Activated T-helper 1 cell treated with anti-CD3 and anti-CD28 coated beads, Interleukin-12 subunit alpha, Interleukin-12 subunit beta, Interleukin-2, Interleukin-4 antibody, amounts not matched to agents 30 ng/mL and 10 ng/mL and 1 ng/mL, durations not matched to agents 14 hours and 24 hours and 36 hours (primary cell): ENCODE measurements at regions not wholly inside any gene's neighbourhood (a gene's known extent, or its start where the extent isn't known, plus 50 kb on each side); places are given as distances from the start of the nearest gene placed in this dataset.
A peak's percentile ranks its signal among the peaks of the same experiment; 100 is the strongest.

Source experiments
- DNase-seq: peaks from one replicate; pipeline ENCODE4 v3.0.0; 2021; ENCODE audit warnings: low spot score
- H3K27ac Mint-ChIP-seq: one replicate; pipeline ENCODE4 v1.8.0; 2021; ENCODE audit warnings: mild to moderate bottlenecking, mixed read lengths
- H3K27me3 Mint-ChIP-seq: one replicate; pipeline ENCODE4 v1.8.0; 2022; ENCODE audit warnings: mild to moderate bottlenecking, moderate library complexity, mixed read lengths; ENCODE audit not compliant: insufficient read depth
- H3K36me3 Mint-ChIP-seq: one replicate; pipeline ENCODE4 v1.8.0; 2021; ENCODE audit warnings: low read depth, mixed read lengths
- H3K4me1 Mint-ChIP-seq: one replicate; pipeline ENCODE4 v1.8.0; 2021; ENCODE audit warnings: low read depth, mixed read lengths
- H3K4me3 Mint-ChIP-seq: one replicate; pipeline ENCODE4 v1.8.0; 2021; ENCODE audit warnings: mild to moderate bottlenecking, moderate library complexity, mixed read lengths
- H3K9me3 Mint-ChIP-seq: one replicate; pipeline ENCODE4 v1.8.0; 2021; ENCODE audit warnings: mixed read lengths
- intact Hi-C: fragments of 100-400 bp; cut with micrococcal nuclease; formaldehyde crosslinking; loops from one replicate; pipeline ENCODE4 v1.15.1; 2024

DNA sequence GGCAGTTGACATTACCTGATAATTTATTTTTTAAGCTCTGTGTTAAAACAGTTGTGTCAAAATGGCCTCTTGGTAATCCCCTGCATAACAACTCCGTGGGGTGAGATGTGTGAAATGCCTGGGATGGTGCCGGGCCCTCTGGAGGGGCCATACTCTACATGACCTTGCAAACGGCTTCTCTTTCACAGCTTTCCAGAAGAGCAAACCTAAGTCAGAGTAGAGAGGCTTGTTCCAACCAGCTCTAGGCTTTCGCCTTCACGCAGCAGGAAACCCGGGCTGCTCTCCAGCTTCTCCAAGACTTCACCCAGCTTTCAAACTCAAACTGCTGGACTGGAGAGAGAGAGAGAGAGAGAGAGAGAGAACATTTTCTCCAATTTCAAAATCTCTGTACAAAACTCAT, 120.1 kb downstream of the SNX18 start:
- H3K27me3 Mint-ChIP-seq, result peaks cover 2% of the 10 kb centered on the region
- H3K4me1 Mint-ChIP-seq, result peaks cover 20% of the 10 kb centered on the region
- intact Hi-C loops, result no loop called here

DNA sequence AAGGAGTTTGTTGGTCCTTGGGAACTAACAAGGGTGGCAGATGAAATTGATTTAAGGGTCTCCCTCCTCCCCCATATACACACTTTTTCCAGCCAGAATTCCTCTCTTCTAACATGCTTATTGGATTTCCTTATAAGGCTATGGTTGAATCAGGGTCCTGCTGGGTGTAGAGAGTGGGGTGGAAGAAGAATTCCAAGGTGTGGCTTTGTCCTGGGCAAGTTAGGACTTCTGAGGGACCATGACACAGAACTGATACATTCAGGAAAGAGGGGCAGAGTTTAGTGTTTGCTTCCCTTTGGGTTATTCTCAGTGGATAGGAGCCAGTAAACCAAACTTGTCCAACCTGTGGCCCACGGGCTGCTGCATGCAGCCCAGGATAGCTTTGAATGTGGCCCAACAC, 116.5 kb downstream of the SNX18 start:
- H3K4me1 Mint-ChIP-seq, result peaks cover 20% of the 10 kb centered on the region
- no peak overlapping the region for H3K27ac Mint-ChIP-seq
- DNase-seq, result no peak
- H3K4me3 Mint-ChIP-seq, result no peak overlapping the region
- H3K27me3 Mint-ChIP-seq, result peaks cover 2% of the 10 kb centered on the region
- intact Hi-C loops, result no loop called here
- peaks cover 14% of the 10 kb centered on the region for H3K9me3 Mint-ChIP-seq
- peaks cover 4% of the 10 kb centered on the region for H3K36me3 Mint-ChIP-seq

More for the DNA sequence above, 120.1 kb downstream of the SNX18 start:
- peaks cover 4% of the 10 kb centered on the region for H3K36me3 Mint-ChIP-seq
- H3K4me3 Mint-ChIP-seq, result no peak overlapping the region
- no peak for DNase-seq
- H3K9me3 Mint-ChIP-seq, result peaks cover 3% of the 10 kb centered on the region
- peak overlapping the region; percentile 44 for H3K27ac Mint-ChIP-seq

DNA sequence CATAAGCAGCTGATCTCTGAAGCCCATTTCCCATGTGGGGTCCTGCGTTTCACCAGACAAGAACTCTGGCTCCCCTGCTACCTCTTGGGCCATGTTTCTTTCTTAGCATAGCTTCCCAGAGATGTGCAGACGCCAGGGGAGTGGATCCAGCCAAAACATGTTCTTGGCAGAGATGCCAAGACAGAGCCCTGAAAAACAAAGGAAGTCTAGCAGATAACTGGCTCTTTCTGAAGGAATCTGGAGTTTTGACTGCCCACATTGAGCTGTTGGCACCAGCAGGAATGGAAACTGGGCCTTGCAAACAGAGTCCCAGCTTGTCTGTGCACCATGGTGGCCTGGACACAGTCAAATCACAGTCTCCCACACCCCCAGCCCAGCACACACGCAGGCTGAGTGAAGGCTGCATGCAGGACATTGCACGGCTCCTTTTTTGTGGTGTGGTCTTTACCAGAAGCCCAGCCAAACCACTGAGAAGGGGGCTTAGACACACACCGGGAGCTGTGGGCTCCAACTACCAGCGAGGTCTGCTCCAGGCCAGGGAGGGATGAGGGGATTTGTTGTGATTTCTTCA, 114.7 kb downstream of the SNX18 start:
- intact Hi-C loops, result no loop called here

DNA sequence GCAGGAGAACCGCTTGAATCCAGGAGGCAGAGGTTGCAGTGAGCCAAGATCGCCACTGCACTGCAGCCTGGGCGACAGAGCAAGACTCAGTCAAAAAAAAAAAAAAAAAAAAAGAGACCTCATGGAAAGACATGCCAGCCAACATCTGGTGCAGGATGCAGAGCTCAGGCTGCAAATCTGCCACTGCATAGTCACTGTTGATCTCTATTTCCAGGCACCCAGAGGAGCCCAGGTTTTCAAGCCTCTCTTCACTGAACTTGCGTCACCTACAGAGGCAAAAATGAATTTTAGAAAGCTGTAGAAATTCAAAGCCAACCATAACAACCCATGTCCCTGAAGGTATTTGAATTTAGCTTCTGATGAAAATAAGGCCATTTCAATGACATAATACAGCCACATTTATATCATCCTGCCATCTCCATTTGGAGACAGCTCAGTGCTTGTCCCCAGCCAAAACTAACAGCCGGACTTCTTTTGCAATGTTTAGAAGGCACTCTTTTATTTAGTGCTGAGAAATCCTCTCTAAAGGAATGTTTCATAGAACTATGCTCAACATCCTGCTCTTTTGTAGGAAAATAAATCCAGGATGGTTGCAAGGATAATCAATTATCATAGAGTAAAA, 113.3 kb downstream of the SNX18 start:
- intact Hi-C loops, result no loop called here
- peaks cover 4% of the 10 kb centered on the region for H3K36me3 Mint-ChIP-seq
- H3K27ac Mint-ChIP-seq, result no peak overlapping the region
- H3K4me3 Mint-ChIP-seq, result no peak overlapping the region
- peaks cover 4% of the 10 kb centered on the region for H3K27me3 Mint-ChIP-seq
- DNase-seq, result no peak
- no peaks in the 10 kb centered on the region for H3K4me1 Mint-ChIP-seq
- peaks cover 19% of the 10 kb centered on the region for H3K9me3 Mint-ChIP-seq

More for the DNA sequence above, 114.7 kb downstream of the SNX18 start:
- no peak overlapping the region for H3K27ac Mint-ChIP-seq
- H3K4me1 Mint-ChIP-seq, result peaks cover 8% of the 10 kb centered on the region
- H3K27me3 Mint-ChIP-seq, result peaks cover 4% of the 10 kb centered on the region
- no peak overlapping the region for H3K4me3 Mint-ChIP-seq
- no peak for DNase-seq
- H3K9me3 Mint-ChIP-seq, result peaks cover 22% of the 10 kb centered on the region
- H3K36me3 Mint-ChIP-seq, result peaks cover 8% of the 10 kb centered on the region

DNA sequence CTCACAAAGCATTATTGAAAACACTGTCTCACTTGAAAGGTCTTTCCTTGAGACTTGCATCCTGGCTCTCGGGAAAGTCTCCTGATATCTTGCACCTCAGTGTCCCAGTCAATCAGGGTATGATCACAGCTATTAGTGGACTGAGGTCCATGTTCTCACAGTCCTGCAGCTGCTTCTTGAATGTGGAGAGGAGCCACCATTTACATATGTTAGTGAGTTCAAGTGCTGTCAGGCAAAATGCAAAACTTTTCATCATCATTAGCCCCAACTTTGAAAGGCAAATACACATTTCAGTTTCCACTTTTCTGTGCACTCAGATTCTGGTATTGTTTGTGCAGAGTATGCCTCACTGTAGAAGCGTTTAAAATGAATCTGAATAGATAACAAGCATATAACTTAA, 111.6 kb downstream of the SNX18 start:
- no peak for DNase-seq
- Mint-ChIP-seq H3K9me3 (peaks cover 19% of the 10 kb centered on the region), H3K36me3 (peaks cover 4% of the 10 kb centered on the region), H3K27ac (no peak overlapping the region), H3K4me1 (no peaks in the 10 kb centered on the region), H3K27me3 (peaks cover 2% of the 10 kb centered on the region), H3K4me3 (no peak overlapping the region)
- intact Hi-C loops, result no loop called here

DNA sequence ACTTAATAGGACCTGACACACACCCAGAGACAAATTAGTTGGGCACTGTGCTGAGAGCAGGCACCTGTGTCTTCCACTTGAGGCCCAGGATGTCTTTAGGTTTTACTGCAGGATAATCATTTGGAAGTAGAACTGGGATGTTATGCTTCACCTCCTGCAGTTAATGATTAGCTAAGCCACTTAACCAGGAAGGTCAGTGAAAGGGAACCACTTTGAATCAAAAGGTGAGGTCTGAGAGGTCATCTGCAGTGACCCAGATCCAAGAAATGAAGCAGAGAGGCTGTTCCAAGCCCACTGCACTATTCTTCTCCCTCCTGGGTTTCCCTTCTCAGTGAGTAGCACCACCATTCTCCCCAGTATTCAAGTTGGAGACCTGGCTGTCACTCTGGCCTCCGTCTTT, 110.5 kb downstream of the SNX18 start:
- H3K36me3 Mint-ChIP-seq, result peaks cover 4% of the 10 kb centered on the region
- H3K27me3 Mint-ChIP-seq, result peaks cover 5% of the 10 kb centered on the region
- H3K27ac Mint-ChIP-seq, result no peak overlapping the region
- H3K9me3 Mint-ChIP-seq, result peaks cover 19% of the 10 kb centered on the region
- intact Hi-C loops, result no loop called here
- DNase-seq, result no peak
- no peak overlapping the region for H3K4me3 Mint-ChIP-seq
- H3K4me1 Mint-ChIP-seq, result peaks cover 3% of the 10 kb centered on the region

DNA sequence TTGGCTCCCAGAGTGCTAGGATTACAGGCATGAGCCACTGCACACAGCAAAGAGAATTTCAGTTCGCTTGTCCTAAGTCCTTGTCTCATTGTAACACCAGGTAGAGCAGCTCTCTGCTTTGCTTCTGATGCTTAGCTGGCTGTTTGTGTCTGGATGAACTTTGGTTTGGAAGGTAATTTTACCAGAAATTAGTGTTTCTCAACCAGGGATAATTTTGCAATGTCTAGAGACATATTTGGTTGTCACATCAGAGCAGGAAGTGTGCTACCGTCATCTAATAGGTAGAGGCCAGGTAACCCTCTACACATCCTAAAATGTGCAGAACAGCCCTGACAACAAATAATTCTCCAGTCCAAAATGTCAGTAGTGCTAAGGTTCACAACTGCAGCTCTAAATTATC, 108.8 kb downstream of the SNX18 start:
- Mint-ChIP-seq H3K27me3 (peaks cover 5% of the 10 kb centered on the region), H3K9me3 (peaks cover 19% of the 10 kb centered on the region)
- intact Hi-C loops, result no loop called here

DNA sequence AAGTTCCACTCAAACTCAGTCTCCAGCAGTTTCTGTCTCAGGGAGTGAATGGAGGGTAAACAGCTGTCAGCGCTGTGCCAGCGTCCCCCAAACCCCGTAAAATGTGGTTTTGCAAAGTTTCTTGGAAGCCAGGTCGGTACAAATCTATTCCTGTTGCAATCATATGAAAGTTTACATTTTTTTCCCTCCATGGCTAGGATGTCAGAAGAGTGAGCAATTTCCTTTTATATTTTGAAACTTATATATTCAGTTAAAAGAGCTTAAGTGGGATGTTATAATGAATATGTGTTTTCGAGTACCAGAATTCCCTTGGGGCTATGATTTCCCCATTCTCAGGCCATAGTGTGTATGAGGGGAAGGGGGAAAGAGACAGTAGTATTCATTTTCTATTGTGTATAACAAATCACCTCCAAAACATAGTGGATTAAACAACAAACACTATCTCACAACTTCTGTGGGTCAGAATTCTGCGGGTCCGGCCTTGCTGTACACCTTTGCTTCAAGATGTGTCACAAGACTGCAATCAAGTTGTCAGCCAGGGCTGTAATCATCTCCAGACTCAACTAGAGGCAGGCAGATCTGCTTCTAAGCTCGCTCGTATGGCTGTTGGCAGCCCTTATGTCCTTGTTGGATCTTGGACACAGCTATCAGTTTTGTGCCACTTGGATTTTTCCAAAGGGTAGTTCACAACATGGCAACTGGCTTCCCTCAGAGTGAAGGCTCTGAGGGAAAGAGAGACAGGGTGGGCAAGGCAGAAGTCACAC, 107.4 kb downstream of the SNX18 start:
- no peak overlapping the region for H3K27ac Mint-ChIP-seq
- H3K9me3 Mint-ChIP-seq, result peaks cover 17% of the 10 kb centered on the region
- intact Hi-C loops, result no loop called here
- H3K36me3 Mint-ChIP-seq, result peaks cover 7% of the 10 kb centered on the region
- H3K4me1 Mint-ChIP-seq, result peaks cover 16% of the 10 kb centered on the region
- H3K27me3 Mint-ChIP-seq, result peaks cover 9% of the 10 kb centered on the region
- no peak overlapping the region for H3K4me3 Mint-ChIP-seq
- DNase-seq, result no peak

More for the DNA sequence above, 108.8 kb downstream of the SNX18 start:
- DNase-seq, result no peak
- H3K4me1 Mint-ChIP-seq, result peaks cover 6% of the 10 kb centered on the region
- peaks cover 7% of the 10 kb centered on the region for H3K36me3 Mint-ChIP-seq
- no peak overlapping the region for H3K27ac Mint-ChIP-seq
- H3K4me3 Mint-ChIP-seq, result no peak overlapping the region

DNA sequence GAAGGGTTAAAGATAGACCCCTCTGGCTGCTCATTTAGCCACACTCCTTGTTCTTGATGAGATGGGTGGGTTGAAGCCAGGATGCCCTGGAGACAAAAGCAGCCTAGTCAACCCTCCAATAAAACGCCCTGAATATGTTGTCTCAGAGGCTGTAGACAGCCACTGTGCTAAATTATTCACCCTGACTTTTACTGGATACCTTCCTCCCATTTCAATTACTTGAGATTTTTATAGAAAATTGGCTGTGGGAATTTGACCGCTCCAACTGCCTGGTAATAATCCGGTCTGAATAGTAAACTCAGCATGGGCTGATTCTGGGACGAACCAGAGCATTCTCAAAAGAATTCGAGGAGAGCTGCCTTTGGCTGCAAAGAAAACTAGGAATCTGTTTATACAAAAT, 104.2 kb downstream of the SNX18 start:
- Mint-ChIP-seq H3K27me3 (peaks cover 7% of the 10 kb centered on the region), H3K36me3 (peaks cover 11% of the 10 kb centered on the region), H3K9me3 (peaks cover 14% of the 10 kb centered on the region), H3K4me1 (peaks cover 19% of the 10 kb centered on the region), H3K27ac (no peak overlapping the region), H3K4me3 (no peak overlapping the region)
- intact Hi-C loops, result no loop called here
- no peak for DNase-seq

DNA sequence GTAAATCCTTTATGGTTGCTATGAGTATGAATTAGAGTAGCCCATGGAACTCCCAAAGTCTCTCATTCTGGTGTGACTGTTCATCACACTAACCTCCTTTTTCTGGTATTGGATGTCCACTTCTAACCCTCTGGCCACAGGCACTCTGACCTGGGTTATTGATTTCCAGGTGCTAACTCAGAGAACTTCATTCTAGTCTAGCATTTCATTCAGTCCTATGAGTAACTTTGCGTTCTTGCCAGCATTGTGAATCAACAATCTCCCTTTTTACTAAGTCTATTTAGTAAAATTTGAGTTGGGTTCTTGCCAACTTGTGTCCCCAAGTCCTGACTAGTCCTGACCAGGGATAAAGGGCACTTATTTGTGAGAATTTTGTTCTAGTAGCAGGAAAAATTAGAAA, 103.5 kb downstream of the SNX18 start:
- H3K4me3 Mint-ChIP-seq, result no peak overlapping the region
- H3K27me3 Mint-ChIP-seq, result peaks cover 7% of the 10 kb centered on the region
- peaks cover 19% of the 10 kb centered on the region for H3K4me1 Mint-ChIP-seq
- intact Hi-C loops, result no loop called here
- peaks cover 12% of the 10 kb centered on the region for H3K36me3 Mint-ChIP-seq
- DNase-seq, result no peak
- no peak overlapping the region for H3K27ac Mint-ChIP-seq
- H3K9me3 Mint-ChIP-seq, result peaks cover 14% of the 10 kb centered on the region

DNA sequence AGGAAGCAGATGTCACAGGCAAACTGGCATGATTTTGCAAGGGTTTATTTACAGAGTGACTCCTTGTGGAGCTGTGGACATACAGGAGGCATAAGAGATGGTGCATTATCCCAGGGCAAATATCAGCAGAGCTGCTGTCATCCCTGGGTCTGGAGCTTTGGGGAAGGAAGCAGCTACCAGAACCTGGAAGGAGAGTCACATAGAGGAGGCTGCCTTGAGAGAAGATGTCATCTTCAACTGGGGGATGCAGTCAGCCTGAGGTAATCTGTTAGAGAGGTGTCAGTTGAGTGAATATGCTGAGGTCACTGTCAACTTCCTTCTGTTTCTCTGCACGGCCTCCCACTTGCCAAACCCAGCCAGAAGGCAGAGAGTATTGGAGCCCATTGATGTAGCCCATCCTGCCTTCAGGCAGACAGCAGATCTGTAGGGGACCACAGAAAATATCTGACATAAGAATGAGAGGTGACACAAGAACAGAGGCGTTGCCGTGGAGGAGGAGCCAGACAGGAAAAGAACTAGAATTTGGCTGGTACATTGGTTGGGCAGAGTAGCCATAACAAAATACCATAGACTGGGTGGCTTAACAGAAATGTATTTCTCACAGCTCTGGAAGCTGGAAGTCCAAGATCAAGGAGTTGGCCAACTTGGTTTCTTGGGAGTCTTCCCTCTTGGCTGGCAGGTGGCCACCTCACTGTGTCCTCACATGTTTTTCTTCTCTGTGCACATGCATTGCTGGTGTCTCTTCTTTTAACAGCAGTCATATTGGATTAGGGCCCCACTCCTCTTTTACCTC, 102.8 kb downstream of the SNX18 start:
- H3K27ac Mint-ChIP-seq, result no peak overlapping the region

DNA sequence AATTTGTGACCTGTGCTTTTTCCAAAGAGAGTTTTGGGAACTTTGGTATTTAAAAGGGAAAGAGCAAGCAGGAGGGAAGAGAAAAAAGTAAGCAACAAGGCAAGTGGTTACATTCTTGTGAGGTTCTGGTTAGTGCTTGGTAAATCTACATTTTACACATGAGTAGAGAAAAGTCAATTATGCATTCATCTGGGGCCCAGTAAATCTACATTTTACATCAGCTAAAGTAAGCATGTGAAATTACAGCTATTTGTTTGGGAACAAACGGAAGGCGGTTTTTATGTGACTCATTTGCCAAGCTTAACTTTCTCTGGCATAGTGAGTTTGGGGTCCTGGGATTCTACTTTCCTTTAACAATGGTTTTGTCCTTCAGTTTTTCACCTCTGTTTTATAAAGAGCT, 102.2 kb downstream of the SNX18 start:
- no peak for DNase-seq
- Mint-ChIP-seq H3K9me3 (peaks cover 14% of the 10 kb centered on the region), H3K4me3 (no peak overlapping the region), H3K36me3 (peaks cover 12% of the 10 kb centered on the region), H3K4me1 (peaks cover 24% of the 10 kb centered on the region), H3K27ac (no peak overlapping the region), H3K27me3 (peaks cover 9% of the 10 kb centered on the region)
- intact Hi-C loops, result no loop called here

More for the DNA sequence above, 102.8 kb downstream of the SNX18 start:
- Mint-ChIP-seq H3K27me3 (peaks cover 8% of the 10 kb centered on the region), H3K4me1 (peaks cover 21% of the 10 kb centered on the region), H3K9me3 (peaks cover 14% of the 10 kb centered on the region), H3K4me3 (no peak overlapping the region), H3K36me3 (peaks cover 12% of the 10 kb centered on the region)
- intact Hi-C loops, result no loop called here
- no peak for DNase-seq
